NCI-H146 treated with DMSO at 0.1 percent for 48 hours (cell line): ENCODE measurements at regions not wholly inside any gene's neighbourhood (a gene's known extent, or its start where the extent isn't known, plus 50 kb on each side); places are given as distances from the start of the nearest gene placed in this dataset.
"Not testable (repeated sequence)": the region's sequence is repeated elsewhere in the genome, so short reads cannot be mapped to it uniquely, and the experiment has no call there.

Experiments
- DNase-seq: peaks from one replicate; lab custom pipeline; 2025; ENCODE audit not compliant: unreplicated experiment; lab: John Stamatoyannopoulos, UW

DNA sequence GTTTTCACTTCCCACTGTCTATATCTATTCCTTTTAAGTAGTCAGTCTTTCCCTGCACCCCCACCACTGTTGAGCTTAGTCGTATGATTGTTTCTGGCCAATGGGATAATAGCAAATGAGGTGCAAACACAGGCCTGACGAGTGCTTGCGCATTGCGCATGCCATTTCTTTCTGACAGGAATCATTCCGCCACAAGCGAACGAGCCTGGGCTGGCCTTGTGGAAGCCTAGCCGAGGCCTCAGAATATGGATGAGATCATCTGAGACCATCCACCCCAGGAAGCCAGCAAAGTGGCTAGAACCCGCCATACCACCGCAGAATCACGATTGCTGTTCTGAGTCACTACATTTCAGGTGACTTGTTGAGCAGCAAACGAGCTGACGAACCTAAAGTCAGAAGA, 52.2 kb upstream of the PRL start:
- no peak for DNase-seq

DNA sequence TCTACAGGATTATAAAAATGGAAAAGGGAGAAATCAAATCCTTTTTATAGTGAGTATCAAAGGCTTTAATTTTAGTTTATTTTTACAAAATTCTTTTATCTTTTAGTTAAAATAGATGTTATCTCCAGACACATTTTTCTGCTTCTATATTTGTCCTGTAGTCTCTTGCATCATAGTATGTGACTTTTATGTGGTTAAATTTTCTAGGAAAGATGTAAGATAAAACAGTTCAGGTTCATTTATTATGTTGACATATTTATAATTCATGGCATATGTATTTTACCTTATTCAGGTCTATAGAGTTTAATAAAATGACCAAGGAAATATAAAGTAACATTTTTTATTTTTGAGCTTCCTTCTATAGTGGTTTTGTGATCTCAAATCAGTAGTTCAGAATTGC, 52.7 kb upstream of the PRL start:
- no peak for DNase-seq

- peak; percentile 20 for DNase-seq
Observed at GRCh38 chr6:22350109-22350508, 53.3 kb upstream of the PRL start.

GRCh38 chr6:22353101-22353500, 56.3 kb upstream of the PRL start:
- DNase-seq: no peak

DNA sequence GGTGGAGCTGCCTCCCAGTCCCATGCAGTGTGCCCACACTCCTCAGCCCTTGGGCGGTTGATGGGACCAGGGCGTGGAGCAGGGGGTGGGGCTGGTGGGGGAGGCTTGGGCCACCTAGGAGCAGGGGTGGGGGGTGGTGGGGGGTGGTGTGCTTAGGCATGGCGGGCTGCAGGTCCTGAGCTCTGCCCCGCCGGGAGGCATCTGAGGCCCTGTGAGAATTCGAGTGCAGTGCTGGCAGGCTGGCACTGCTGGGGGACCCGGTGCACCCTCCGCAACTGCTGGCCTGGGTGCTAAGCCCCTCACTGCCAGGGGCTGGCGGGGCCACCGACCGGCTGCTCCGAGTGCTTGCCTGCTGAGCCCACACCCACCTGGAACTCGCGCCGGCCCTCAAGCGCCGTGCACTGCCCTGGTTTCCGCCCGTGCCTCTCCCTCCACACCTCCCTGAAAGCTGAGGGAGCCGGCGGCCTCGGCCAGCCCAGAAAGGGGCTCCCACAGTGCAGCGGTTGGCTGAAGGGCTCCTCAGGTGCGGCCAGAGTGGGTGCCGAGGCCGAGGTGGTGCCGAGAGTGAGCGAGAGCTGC, 59.6 kb upstream of the PRL start:
- no peak for DNase-seq

DNA sequence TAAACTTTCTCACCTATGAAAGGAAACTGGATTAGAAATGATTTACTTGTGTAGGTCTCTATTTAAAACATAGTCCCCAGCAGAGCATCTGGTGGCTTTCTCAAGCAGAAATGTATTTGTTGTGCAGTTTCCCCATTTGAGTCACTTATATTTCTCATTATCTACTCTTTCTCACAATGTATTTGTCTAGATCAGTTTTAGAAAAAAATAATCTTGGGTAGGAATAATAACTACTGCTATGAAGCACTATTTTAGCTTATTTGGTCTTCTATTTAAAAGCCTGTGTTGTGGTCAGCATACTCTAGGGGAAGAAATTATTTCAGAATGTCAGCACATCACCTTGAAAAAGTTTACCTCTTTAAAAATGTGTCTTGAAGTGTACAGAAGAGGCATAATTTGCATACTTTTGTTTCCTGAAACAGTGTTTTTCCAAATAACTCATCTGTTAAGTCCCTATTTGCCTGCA, 60.9 kb upstream of the PRL start:
- no peak for DNase-seq

GRCh38 chr6:22361576-22361975, 64.7 kb upstream of the PRL start:
- no peak for DNase-seq

DNA sequence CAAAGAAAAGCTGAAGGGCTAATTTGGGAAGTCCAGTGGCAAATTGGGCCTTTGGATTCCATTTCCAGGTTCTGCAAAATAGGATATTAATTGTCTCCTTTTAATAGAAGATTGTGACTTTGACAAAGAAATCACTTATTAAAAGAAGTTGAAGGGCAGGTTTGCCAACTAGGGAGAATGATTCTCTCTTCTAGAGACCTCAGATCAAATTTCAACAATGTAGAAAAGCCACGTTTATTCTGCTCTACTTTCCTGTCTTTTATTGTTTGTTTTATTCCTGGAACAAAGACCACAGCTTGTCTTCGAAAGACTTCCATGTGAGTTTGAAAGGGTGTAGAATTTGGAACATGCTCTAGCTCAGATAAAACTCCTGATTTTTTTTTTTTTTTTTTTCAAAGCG, 65.5 kb upstream of the PRL start:
- DNase-seq: peak; percentile 59

DNA sequence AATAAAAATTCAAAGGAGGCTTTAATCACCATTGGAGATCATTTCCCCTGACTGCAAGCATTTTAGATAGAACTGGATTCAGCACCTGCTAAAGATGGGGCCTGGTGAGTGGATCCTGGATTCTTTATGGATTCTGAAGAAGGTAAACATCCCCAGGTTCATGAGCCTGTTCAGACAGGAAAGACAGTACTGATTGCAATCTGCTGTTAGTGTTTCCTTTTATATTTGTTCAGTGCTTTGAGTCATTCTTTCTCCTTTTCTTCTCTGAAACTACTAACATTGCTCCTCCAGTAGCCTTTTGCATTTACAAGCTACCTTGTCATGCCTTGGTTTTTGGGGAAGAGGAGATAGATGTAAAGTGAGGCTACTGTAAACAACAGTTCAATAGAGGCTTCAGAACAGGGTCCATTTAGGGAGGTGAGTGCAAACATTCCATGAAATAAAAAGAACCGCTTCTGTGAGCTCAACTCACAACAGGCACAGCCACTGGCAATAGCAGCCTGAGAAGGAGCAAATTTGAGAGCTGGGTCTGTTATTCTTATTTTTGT, 66.4 kb upstream of the PRL start:
- DNase-seq: peak; percentile 90

GRCh38 chr6:22363714-22364239, 66.9 kb upstream of the PRL start:
- no peak for DNase-seq

DNA sequence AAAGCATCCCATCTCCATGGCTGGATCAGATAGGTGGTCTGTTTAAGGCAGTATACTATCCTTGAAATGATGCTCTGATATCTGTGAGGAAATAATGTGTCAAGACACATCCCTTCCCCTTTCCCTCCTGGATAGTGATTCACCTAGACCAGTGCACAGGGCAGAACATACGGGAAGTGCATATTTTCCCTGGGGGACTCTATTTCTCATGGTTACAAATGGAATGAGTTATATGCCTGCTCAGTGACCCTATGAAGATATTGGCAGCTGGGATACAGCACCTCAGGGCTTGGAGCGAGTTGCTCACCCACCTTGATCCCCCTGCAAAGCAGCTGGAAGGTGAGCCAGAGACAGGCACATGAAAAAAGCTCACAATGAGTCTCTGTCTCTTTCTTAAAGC, 67.5 kb upstream of the PRL start:
- no peak for DNase-seq

DNA sequence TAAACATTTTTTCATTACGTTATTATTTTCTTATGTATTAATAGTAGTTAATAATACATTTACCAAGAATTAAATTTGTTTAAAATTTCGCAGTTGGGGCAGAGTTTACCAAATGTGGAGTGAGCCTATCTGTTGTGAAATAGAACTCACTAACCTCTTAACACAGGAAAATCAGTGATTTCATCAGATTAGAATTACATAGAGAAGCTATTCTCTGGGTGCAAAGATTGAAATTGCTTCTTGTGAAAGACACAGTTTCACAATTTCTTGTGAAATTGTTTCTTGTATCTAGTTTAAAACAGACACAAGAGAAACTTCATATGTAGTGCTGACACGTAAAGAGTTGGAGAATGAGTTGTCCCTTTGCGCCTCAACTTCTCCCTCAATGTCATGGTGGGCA, 69.4 kb upstream of the PRL start:
- no peak for DNase-seq

DNA sequence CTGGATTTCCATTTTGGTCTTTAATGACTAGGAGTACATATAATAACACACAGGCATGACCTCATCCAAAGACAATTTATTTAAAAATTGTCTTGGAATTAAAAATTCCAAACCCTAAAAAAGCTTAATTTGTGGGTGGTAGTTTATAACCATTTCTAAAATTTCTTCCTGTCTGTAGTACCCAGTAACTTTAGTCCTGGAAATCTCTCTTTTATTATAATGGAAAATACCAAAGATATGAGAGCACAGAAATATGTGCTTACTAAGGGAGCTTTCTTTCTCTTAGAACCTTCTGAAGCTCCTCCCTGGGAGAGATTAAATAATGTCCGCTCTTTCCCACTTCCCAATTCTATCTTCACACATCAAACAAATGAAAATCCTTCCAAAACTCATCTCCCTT, 70.5 kb upstream of the PRL start:
- no peak for DNase-seq

GRCh38 chr6:22368794-22369193, 72.0 kb upstream of the PRL start:
- DNase-seq: no peak

DNA sequence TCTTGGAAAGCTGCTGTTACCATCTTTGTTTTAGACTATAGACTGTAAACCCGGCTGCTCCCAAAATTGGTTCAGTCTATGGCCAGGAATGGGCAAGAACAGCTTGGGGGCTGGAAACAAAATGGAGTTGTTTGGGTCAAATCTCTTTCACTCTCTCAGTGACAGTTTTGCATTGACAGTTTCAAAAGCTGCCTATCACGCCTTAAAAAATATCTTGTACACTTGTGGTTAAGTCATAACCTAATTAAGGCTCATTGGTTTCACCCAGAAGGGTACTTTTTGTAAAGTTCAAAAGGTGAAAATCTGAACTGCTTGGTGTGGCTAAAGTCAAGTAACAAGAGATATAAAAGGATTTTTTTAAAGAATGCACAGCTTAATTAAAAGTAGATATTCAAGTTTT, 76.1 kb upstream of the PRL start:
- DNase-seq: no peak

GRCh38 chr6:22374950-22375349, 78.1 kb upstream of the PRL start:
- DNase-seq: not testable (repeated sequence)

DNA sequence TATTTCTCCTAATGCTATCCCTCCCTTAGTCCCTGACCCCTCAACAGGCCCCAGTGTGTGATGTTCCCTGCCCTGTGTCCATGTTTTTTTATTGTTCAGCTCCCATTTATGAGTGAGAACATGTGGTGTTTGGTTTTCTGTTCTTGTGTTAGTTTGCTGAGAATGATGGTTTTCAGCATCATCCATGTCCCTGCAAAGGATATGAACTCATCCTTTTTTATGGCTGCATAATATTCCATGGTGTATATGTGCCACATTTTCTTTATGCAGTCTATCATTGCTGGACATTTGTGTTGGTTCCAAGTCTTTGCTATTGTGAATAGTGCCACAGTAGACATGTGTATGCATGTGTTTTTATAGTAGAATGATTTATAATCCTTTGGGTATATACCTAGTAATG, 79.5 kb upstream of the PRL start:
- not testable (repeated sequence) for DNase-seq

DNA sequence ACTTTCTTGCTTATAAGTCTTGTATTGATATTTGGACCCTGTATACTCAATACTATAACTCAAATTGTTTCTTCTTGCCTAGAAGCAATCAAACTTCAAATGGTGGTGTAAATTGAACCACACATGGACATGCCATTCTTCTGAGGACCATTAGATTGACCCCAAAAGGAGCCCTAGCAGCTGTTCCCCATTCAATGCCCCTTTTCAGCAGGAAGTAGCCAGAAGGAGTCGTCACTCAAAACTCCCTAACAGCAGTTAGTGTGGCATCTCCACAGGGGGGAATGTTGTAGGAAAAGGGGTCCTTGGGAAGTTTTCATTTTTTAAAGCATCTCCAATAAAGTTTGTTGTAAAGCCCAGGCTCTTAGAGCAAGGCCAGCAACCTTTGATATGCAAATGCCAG, 81.7 kb upstream of the PRL start:
- DNase-seq: not testable (repeated sequence)

DNA sequence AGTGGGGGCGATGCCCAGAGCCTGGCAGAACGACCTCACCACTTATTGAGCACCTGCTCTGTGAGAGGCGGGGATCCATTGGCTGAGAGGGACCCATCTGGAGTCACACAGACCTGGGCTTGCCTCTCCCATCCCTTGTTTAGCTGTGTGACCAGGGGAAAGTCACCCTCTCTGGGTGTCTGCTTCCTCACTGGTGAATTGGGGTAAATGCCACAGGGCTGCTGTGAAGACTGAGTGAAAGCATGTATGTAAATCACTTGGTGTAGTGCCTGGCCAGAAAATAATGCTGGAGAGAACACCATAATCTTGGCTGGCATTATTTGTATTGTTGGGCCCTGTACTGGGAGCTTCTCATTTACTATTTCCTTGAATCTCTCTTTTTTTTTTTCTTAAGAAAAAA, 83.4 kb upstream of the PRL start:
- DNase-seq: no peak

DNA sequence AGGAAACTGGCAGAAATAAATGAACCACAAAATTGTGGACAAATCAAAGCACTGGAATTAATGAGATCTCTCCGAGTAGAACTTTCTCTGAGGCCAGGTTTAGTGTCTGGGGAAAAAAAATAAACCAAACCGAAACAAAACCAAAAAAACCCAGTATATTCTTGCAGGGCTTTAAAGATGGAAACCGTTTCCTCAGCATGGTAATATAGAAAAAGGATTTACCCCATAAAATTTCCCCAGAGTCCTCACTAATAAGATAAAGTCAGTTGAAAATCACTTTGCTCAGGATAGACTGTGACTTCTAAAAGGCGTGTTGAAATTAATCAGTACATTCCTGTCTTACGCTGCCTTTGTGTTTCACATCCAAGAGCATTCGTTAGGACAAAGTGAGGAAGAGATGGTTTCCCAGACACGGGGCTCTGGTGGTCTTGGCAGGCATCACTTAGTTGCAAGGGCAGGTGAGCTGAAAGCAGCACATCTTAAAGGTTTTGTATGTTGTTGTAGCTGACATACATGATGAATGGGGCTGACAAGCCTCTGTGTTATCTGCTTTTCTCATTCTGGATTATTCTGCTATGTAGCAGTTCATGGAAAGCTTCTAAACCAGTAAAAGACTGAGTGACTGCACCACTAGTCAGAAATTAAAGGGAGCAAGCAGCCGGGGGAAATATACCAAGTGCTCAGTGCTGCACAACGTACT, 85.2 kb upstream of the PRL start:
- DNase-seq: no peak

GRCh38 chr6:22383016-22383415, 86.2 kb upstream of the PRL start:
- no peak for DNase-seq

DNA sequence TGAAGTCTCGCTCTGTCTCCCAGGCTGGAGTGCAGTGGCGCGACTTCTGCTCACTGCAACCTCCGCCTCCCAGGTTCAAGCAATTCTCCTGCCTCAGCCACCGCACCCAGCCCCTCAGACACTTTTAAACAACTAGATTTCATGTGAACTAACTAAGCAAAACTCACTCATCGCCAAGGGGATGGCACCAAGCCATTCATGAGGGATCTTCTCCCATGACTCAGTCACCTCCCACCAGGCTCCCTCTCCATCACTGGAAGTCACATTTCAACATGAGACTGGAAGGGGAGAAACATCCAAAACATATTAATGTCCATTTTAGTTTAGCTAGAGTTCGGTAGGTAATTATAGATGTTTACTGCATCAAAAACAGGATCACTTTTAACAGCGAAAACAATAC, 95.9 kb upstream of the PRL start:
- no peak for DNase-seq

DNA sequence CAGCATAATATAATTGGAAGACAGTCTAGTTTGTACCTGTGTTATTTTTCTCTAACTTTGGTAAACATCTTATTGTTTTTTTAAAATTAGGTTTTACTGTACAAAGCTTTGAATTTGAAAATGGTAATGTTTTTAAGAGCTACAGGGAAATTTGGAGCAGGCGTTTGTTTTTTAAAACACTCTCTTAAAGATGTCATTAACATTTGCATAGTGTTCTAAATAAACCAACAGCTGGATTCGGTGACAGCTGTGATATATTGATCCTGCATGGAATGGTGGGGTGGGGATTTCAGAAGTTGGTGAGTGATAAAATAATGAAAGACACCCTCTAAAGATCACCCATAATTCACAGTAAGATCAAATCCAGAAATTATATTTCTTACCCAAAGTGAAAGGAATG, 97.9 kb upstream of the PRL start:
- DNase-seq: no peak
